ENCODE measurements at regions not wholly inside any gene's neighbourhood (a gene's known extent, or its start where the extent isn't known, plus 50 kb on each side); places are given as distances from the start of the nearest gene placed in this dataset.

DNA sequence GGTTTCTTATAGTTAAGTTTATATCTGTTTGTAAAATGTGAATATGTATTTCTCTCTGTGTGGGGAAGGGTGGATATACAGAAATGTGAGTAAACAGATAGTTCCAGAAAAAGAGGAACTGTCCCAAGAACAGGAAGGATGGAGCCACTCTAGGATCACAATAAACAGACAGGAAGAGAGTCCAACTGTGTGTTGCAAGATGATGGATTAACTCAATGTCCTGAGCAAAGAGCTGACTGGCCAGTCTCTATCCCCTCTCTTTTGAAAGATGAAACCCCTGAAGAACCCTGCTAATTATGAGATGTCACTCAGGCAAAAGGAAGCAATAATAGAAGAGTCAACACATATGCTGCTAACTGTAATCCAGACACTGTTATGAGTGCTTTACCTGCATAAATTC, 202.7 kb downstream of the SEMA6A start:
- H3K9me3 ChIP-seq = no peaks in the 10 kb centered on the region
- no peak for DNase-seq
- peaks cover 0 to 4% (median 0%) of the 10 kb centered on the region in 4 donors for H3K4me1 ChIP-seq
- no peak overlapping the region for H3K27ac ChIP-seq
- no peak overlapping the region for H3K4me3 ChIP-seq
- intact Hi-C loops (cut with DNase I; ENCODE audit: low total_unique reads) = no loop called here
- no peaks in the 10 kb centered on the region for H3K27me3 ChIP-seq
- TF ChIP-seq, protein P1, sequence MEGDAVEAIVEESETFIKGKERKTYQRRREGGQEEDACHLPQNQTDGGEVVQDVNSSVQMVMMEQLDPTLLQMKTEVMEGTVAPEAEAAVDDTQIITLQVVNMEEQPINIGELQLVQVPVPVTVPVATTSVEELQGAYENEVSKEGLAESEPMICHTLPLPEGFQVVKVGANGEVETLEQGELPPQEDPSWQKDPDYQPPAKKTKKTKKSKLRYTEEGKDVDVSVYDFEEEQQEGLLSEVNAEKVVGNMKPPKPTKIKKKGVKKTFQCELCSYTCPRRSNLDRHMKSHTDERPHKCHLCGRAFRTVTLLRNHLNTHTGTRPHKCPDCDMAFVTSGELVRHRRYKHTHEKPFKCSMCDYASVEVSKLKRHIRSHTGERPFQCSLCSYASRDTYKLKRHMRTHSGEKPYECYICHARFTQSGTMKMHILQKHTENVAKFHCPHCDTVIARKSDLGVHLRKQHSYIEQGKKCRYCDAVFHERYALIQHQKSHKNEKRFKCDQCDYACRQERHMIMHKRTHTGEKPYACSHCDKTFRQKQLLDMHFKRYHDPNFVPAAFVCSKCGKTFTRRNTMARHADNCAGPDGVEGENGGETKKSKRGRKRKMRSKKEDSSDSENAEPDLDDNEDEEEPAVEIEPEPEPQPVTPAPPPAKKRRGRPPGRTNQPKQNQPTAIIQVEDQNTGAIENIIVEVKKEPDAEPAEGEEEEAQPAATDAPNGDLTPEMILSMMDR (IDR thresholded peaks at IDR 0.05) = no peak
- H3K36me3 ChIP-seq = no peaks in the 10 kb centered on the region

DNA sequence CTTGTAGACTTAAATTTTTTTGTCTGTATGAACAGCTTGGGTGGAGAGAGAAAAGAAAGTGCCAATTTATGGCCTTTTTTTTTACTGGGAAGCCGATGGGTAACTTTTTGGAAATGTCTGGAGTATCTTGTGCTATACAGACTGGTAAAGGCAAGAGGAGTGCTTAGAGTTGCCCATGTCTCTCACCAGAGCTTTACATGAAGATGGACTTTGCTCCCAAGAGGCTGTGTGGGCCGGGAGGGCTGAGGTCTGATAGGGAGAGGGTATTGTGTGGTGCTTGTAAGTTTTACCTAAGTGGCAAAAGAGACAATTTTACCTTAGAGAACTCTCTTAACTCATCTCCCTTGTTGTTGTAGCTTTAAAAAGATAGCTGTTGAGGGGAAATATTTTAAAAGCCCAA, 203.2 kb downstream of the SEMA6A start:
- H3K9me3 ChIP-seq = no peaks in the 10 kb centered on the region
- H3K27ac ChIP-seq = no peak overlapping the region
- intact Hi-C loops (cut with DNase I; ENCODE audit: low total_unique reads) = no loop called here
- H3K36me3 ChIP-seq = no peaks in the 10 kb centered on the region
- H3K4me1 ChIP-seq = peaks cover 0 to 4% (median 0%) of the 10 kb centered on the region in 4 donors
- TF ChIP-seq, protein P1 (IDR thresholded peaks at IDR 0.05) = no peak
- H3K27me3 ChIP-seq = no peaks in the 10 kb centered on the region
- DNase-seq = no peak
- no peak overlapping the region for H3K4me3 ChIP-seq

DNA sequence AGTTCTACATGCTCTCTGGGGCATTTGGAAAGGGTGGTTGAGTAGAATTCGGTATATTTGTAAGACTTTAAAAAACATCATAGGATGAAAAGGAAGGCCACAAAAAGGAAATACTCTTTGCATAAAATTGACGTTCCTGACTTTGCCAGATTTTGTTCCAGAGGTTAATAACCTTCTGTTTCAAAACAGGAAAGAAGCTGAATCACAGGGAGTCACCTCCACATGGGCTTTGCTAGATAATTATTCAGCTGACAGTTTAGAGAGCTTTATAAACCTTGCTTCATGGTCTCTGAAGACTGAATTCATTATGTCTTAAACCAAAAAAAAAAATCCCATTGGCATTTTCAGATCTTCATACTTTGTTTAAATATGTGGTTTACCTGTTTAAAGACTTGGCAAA, 203.7 kb downstream of the SEMA6A start:
- TF ChIP-seq, protein P1 (IDR thresholded peaks at IDR 0.05) = no peak
- no peak for DNase-seq
- Histone ChIP-seq H3K4me3 (no peak overlapping the region), H3K27ac (no peak overlapping the region), H3K36me3 (no peaks in the 10 kb centered on the region), H3K4me1 (peaks cover 0 to 4% (median 0%) of the 10 kb centered on the region in 4 donors), H3K27me3 (no peaks in the 10 kb centered on the region), H3K9me3 (no peaks in the 10 kb centered on the region)
- intact Hi-C loops (cut with DNase I; ENCODE audit: low total_unique reads) = no loop called here

DNA sequence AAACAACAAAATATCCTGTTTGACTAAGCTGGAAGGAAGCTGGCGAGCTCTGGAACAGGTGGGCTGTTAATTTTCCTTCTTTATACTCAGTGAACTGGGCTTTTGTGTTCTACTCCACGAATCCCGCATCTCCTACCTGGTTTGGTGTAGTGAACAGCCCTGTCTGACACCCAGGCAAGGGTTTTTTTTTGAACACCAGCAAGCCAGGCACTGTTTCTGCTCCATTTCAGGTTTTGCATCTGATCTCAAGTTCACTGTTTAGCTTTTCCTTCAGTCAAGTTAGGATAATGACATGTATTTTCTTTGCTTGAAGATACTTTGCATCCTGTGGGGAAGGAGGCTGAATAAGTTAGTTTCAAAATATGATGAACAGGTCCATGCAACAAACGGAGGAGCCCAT, 204.5 kb downstream of the SEMA6A start:
- Histone ChIP-seq H3K27me3 (no peaks in the 10 kb centered on the region), H3K4me3 (no peak overlapping the region), H3K4me1 (peaks cover 0 to 4% (median 0%) of the 10 kb centered on the region in 4 donors), H3K36me3 (no peaks in the 10 kb centered on the region), H3K9me3 (no peaks in the 10 kb centered on the region), H3K27ac (no peak overlapping the region)
- no peak for DNase-seq
- TF ChIP-seq, protein P1 (IDR thresholded peaks at IDR 0.05) = no peak
- intact Hi-C loops (cut with DNase I; ENCODE audit: low total_unique reads) = no loop called here

DNA sequence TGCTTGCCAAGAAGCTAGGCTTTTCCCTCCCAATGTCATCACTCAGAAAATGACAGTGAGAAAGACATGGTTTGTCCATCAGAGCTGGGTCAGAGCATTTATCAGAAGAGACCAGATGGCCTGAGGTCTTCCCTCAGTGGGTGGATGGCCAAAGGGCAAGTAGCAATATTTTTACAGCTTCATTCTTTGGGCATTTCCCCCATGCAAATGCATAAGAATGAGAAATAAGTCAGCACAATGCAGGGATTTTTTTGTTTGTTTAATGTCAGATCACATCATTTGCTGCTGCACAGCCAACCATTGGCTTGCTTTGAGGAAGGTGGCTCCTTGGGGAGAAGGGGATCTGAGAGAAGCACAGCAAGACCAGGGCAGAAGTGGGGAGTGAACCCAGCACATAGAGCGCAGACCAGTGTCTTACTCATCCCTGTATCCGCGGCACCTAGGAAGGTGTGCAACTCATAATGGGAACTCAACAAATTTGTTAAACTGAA, 209.6 kb downstream of the SEMA6A start:
- TF ChIP-seq, protein P1 (IDR thresholded peaks at IDR 0.05) = no peak
- intact Hi-C loops (cut with DNase I; ENCODE audit: low total_unique reads) = no loop called here

DNA sequence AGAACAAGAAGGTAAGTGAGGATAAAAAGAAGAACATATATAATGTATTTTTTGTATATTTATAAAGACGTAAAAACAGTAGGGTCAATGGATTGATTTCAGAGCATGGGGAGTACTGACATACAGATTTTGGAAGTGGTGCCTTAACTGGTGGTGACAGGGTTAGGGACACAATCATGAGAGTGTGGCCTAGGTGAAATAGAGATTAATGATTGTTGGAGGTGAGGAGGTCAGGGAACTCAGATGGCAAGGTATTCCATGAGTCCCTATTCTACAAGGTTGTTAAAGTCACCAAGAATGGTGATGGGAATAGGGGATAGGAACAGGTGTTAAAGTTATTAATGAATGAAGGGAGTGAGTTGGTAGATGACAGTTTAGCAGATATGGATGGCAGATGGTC, 210.8 kb downstream of the SEMA6A start:
- H3K27ac ChIP-seq = no peak overlapping the region
- H3K4me3 ChIP-seq = no peak overlapping the region
- no peaks in the 10 kb centered on the region for H3K9me3 ChIP-seq
- H3K4me1 ChIP-seq = peaks cover 0 to 25% (median 13%) of the 10 kb centered on the region in 4 donors
- H3K27me3 ChIP-seq = no peaks in the 10 kb centered on the region
- DNase-seq = no peak
- TF ChIP-seq, protein P1 (IDR thresholded peaks at IDR 0.05) = no peak
- H3K36me3 ChIP-seq = no peaks in the 10 kb centered on the region
- intact Hi-C loops (cut with DNase I; ENCODE audit: low total_unique reads) = no loop called here

More for the DNA sequence above, 209.6 kb downstream of the SEMA6A start:
- Histone ChIP-seq H3K36me3 (no peaks in the 10 kb centered on the region), H3K27me3 (no peaks in the 10 kb centered on the region), H3K9me3 (no peaks in the 10 kb centered on the region), H3K4me1 (peaks cover 0 to 17% (median 13%) of the 10 kb centered on the region in 4 donors), H3K27ac (no peak overlapping the region), H3K4me3 (no peak overlapping the region)
- DNase-seq = no peak
